ENCODE measurements at regions not wholly inside any gene's neighbourhood (a gene's known extent, or its start where the extent isn't known, plus 50 kb on each side); places are given as distances from the start of the nearest gene placed in this dataset.

DNA sequence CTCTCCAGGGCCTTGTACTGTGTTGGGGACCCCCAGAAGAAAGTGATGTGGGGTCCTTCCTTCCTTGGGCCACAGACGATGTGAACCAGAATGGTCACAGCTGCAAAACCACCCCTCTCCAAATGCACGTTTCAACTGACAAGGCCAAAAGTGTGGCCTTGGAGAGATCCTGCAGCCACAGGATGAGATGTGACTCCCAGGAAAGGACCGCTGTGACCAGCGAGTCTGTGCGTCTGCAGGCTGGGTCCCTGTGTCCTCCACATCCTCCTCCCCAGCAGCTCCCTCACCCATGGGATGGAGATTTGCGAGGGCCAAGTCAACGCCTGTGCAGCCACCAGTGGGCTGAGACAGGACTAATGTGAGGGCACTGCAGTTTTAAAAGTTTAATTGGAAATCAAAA, 247.0 kb downstream of the ERMARD start:
- Histone ChIP-seq H3K4me1 (ENCODE audit: insufficient read depth, insufficient read length) (peaks cover 9% of the 10 kb centered on the region), H3K9me3 (ENCODE audit: insufficient read depth, low read length) (peaks cover 34% of the 10 kb centered on the region; the same call in 1 of the 2 replicates), H3K27me3 (ENCODE audit: insufficient read depth, insufficient read length) (no peaks in the 10 kb centered on the region), H3K9ac (ENCODE audit: insufficient read length, low read depth) (no peak overlapping the region), H3K4me3 (ENCODE audit: insufficient read length, low read depth) (no peak overlapping the region), H3K36me3 (ENCODE audit: insufficient read depth, insufficient read length, low read length) (no peaks in the 10 kb centered on the region)
- TF ChIP-seq YY1 (IDR thresholded peaks at IDR 0.05; ENCODE audit: insufficient read depth, insufficient read length) (no peak), ZNF274 (IDR thresholded peaks at IDR 0.05; ENCODE audit: low read depth, low read length) (no peak), SUZ12 (IDR thresholded peaks at IDR 0.05; ENCODE audit: extremely low read depth, insufficient read depth, insufficient read length) (no peak)
- no peak for DNase-seq (ENCODE audit: low read depth, low spot score)

DNA sequence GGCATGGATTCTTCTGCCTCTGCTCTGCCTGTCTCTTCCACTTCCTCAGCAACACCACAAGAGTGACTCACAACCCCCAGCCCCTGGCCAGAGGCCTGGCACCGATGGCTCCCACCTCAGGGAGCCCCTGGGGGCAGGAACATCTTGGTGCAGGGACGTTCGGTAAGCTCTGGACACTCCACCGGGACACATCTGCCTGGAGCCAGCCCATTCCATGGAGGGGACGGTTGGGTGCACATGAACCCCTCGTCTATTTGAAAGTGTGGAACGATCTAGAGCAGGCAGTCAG, 246.5 kb downstream of the ERMARD start:
- DNase-seq (ENCODE audit: low read depth, low spot score): no peak
- no peaks in the 10 kb centered on the region for H3K27me3 ChIP-seq (ENCODE audit: insufficient read depth, insufficient read length)
- TF ChIP-seq ZNF274 (IDR thresholded peaks at IDR 0.05; ENCODE audit: low read depth, low read length) (no peak), YY1 (IDR thresholded peaks at IDR 0.05; ENCODE audit: insufficient read depth, insufficient read length) (no peak), SUZ12 (IDR thresholded peaks at IDR 0.05; ENCODE audit: extremely low read depth, insufficient read depth, insufficient read length) (no peak)
- peaks cover 29% of the 10 kb centered on the region; the same call in 1 of the 2 replicates for H3K9me3 ChIP-seq (ENCODE audit: insufficient read depth, low read length)
- no peak overlapping the region for H3K4me3 ChIP-seq (ENCODE audit: insufficient read length, low read depth)
- no peak overlapping the region for H3K9ac ChIP-seq (ENCODE audit: insufficient read length, low read depth)
- no peaks in the 10 kb centered on the region for H3K36me3 ChIP-seq (ENCODE audit: insufficient read depth, insufficient read length, low read length)
- peaks cover 9% of the 10 kb centered on the region for H3K4me1 ChIP-seq (ENCODE audit: insufficient read depth, insufficient read length)

DNA sequence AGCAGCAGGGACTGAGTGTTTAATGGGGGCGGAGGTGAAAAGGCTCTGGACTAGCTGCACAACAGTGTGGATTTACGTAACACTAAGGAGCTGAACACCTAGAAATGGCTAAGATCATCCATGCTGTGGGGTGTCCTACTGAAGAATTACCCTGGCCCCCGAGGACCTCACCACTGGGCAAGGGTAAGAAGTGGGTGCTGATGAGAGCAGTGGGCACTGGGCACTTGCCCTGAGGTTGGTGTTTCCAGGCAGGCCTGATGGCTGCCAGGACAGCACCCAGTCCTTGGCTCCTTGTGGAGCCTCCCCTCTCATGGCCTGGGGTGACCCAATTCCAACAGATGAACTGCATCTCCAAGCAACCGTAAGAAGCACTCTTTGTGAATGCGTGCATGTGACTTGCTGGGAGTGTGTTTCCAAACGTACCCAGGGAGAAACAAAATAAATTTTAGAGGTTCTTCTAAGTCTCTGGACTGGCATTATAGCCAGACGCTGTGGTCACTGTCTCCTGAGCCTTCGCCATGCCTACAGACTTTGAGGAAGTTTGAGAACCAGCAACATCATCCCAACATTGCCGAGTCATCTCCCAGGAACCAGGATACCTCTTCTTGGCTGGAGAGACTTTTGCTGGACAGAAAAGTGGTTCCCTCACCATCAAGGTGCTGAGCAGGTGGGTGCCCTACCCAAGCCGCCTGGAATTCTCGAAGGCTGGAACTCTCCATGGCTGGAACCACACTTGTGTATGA, 245.9 kb downstream of the ERMARD start:
- TF ChIP-seq SUZ12 (IDR thresholded peaks at IDR 0.05; ENCODE audit: extremely low read depth, insufficient read depth, insufficient read length): no peak
- no peak for TF ChIP-seq ZNF274 (IDR thresholded peaks at IDR 0.05; ENCODE audit: low read depth, low read length)
- TF ChIP-seq YY1 (IDR thresholded peaks at IDR 0.05; ENCODE audit: insufficient read depth, insufficient read length): no peak
- Histone ChIP-seq H3K27me3 (ENCODE audit: insufficient read depth, insufficient read length) (no peaks in the 10 kb centered on the region), H3K9me3 (ENCODE audit: insufficient read depth, low read length) (peaks cover 23% of the 10 kb centered on the region; the same call in 1 of the 2 replicates), H3K4me3 (ENCODE audit: insufficient read length, low read depth) (no peak overlapping the region), H3K36me3 (ENCODE audit: insufficient read depth, insufficient read length, low read length) (no peaks in the 10 kb centered on the region), H3K9ac (ENCODE audit: insufficient read length, low read depth) (no peak overlapping the region), H3K4me1 (ENCODE audit: insufficient read depth, insufficient read length) (peaks cover 9% of the 10 kb centered on the region)
- DNase-seq (ENCODE audit: low read depth, low spot score): no peak

DNA sequence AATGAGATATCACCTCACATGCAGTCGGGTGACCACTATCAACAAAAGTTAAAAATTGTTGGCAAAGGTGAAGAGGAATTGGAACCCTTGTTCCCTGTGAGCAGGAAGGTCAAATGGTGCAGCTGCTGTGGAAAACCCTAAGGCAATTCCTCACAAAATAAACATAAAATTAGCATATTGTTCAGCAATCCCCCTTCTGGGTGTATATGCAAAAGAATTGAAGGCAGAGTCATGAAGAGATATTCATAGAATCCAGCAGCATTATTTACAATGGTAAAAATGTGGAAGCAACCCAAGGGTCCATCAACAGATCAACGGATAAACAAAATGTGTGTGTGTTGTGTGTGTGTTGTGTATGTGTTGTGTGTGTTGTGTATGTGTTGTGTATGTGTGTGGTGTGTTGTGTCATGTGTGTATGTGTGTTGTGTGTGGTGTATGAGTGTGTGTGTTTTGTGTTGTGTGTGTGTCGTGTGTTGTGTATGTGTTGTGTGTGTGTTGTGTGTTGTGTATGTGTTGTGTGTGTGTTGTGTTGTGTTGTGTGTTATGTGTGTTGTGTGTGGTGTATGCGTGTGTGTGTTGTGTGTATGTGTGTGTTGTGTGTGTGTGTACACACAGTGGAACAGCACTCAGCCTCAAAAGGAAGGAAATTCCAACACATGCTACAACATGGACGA, 245.1 kb downstream of the ERMARD start:
- Histone ChIP-seq H3K36me3 (ENCODE audit: insufficient read depth, insufficient read length, low read length) (no peaks in the 10 kb centered on the region), H3K9ac (ENCODE audit: insufficient read length, low read depth) (no peak overlapping the region), H3K27me3 (ENCODE audit: insufficient read depth, insufficient read length) (no peaks in the 10 kb centered on the region), H3K4me3 (ENCODE audit: insufficient read length, low read depth) (no peak overlapping the region), H3K9me3 (ENCODE audit: insufficient read depth, low read length) (peaks cover 15% of the 10 kb centered on the region; the same call in 1 of the 2 replicates), H3K4me1 (ENCODE audit: insufficient read depth, insufficient read length) (peaks cover 9% of the 10 kb centered on the region)
- no peak for TF ChIP-seq SUZ12 (IDR thresholded peaks at IDR 0.05; ENCODE audit: extremely low read depth, insufficient read depth, insufficient read length)
- TF ChIP-seq ZNF274 (IDR thresholded peaks at IDR 0.05; ENCODE audit: low read depth, low read length): no peak
- TF ChIP-seq YY1 (IDR thresholded peaks at IDR 0.05; ENCODE audit: insufficient read depth, insufficient read length): no peak
- no peak for DNase-seq (ENCODE audit: low read depth, low spot score)

DNA sequence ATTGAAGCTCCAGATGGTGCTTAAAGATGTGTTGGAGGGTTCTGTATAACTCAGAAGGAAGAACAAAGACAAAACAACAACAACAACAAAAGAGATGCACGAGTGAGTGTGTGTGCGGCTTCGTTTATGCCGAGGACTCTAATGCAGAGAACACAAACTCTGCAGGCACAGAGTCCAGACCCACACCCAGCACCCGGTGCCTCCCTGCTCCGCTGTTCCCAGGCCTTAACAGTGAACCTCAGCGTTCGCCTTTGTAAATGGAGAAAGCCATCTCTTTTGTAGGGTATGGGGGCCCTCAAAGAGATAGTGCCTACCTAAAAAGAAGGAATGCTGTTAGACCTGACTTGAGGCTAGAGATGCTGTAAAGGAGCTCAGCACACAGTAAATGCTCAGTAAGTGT, 243.3 kb downstream of the ERMARD start:
- H3K4me1 ChIP-seq (ENCODE audit: insufficient read depth, insufficient read length): peaks cover 9% of the 10 kb centered on the region
- H3K36me3 ChIP-seq (ENCODE audit: insufficient read depth, insufficient read length, low read length): no peaks in the 10 kb centered on the region
- no peak for TF ChIP-seq SUZ12 (IDR thresholded peaks at IDR 0.05; ENCODE audit: extremely low read depth, insufficient read depth, insufficient read length)
- TF ChIP-seq ZNF274 (IDR thresholded peaks at IDR 0.05; ENCODE audit: low read depth, low read length): no peak
- no peak for TF ChIP-seq YY1 (IDR thresholded peaks at IDR 0.05; ENCODE audit: insufficient read depth, insufficient read length)
- no peak overlapping the region for H3K9ac ChIP-seq (ENCODE audit: insufficient read length, low read depth)
- peaks cover 6% of the 10 kb centered on the region; the same call in 1 of the 2 replicates for H3K9me3 ChIP-seq (ENCODE audit: insufficient read depth, low read length)
- no peak overlapping the region for H3K4me3 ChIP-seq (ENCODE audit: insufficient read length, low read depth)
- no peaks in the 10 kb centered on the region for H3K27me3 ChIP-seq (ENCODE audit: insufficient read depth, insufficient read length)
- DNase-seq (ENCODE audit: low read depth, low spot score): no peak

DNA sequence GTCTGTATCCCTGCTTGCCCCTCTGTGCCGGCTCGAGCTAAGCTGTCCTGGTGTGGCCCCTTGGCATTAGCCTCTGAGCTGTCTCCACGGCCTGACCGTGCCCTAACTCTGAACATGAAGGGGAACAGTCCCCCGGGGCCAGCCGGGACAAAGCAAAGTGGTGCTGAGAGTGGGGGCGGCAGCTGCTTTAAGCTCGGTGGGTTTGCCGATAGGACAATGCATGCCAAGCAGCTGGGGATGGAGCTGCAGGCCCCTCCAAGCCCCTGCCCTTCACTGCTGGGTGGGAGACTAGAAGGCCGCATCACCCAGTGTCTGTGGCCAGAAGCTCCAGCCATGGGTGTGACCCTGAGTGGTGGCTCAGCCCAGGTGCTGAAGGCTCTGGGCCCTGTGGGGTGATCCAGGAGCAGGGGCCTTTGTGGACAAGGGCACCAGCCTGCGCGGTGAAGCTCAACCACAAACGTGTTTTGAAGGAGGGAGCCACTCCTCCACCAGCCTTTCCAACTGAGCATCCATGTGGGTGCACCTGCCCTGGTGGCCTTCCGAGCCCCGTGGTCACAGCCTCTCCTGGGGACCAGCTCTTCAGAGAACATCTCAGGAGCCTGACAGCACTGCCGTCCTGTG, 242.5 kb downstream of the ERMARD start:
- peaks cover 6% of the 10 kb centered on the region; the same call in 1 of the 2 replicates for H3K9me3 ChIP-seq (ENCODE audit: insufficient read depth, low read length)
- TF ChIP-seq SUZ12 (IDR thresholded peaks at IDR 0.05; ENCODE audit: extremely low read depth, insufficient read depth, insufficient read length): no peak
- TF ChIP-seq ZNF274 (IDR thresholded peaks at IDR 0.05; ENCODE audit: low read depth, low read length): no peak
- no peak for TF ChIP-seq YY1 (IDR thresholded peaks at IDR 0.05; ENCODE audit: insufficient read depth, insufficient read length)
- H3K36me3 ChIP-seq (ENCODE audit: insufficient read depth, insufficient read length, low read length): no peaks in the 10 kb centered on the region
- H3K4me1 ChIP-seq (ENCODE audit: insufficient read depth, insufficient read length): peaks cover 9% of the 10 kb centered on the region
- H3K9ac ChIP-seq (ENCODE audit: insufficient read length, low read depth): no peak overlapping the region
- H3K27me3 ChIP-seq (ENCODE audit: insufficient read depth, insufficient read length): no peaks in the 10 kb centered on the region
- DNase-seq (ENCODE audit: low read depth, low spot score): no peak
- H3K4me3 ChIP-seq (ENCODE audit: insufficient read length, low read depth): no peak overlapping the region

DNA sequence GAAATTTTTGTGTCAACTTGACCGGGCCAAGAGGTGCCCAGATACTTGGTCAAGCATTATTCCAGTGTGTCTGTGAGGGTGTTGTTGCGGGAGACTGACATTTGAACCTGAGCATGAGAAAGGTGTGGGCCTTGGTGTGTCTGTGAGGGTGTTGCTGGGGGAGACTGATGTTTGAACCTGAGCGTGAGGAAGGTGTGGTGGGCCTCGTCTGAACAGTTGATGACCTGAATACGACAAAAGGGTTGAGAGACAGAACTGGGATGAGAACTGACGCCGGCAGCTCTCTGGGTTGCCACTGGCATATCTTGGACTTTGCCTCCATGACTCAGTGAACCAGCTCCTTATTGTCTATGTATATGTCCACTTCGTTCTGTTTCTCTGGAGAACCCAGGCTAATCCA, 240.5 kb downstream of the ERMARD start:
- no peak for DNase-seq (ENCODE audit: low read depth, low spot score)
- Histone ChIP-seq H3K27me3 (ENCODE audit: insufficient read depth, insufficient read length) (no peaks in the 10 kb centered on the region), H3K9me3 (ENCODE audit: insufficient read depth, low read length) (peaks cover 5% of the 10 kb centered on the region; the same call in 1 of the 2 replicates), H3K4me1 (ENCODE audit: insufficient read depth, insufficient read length) (peaks cover 9% of the 10 kb centered on the region), H3K36me3 (ENCODE audit: insufficient read depth, insufficient read length, low read length) (no peaks in the 10 kb centered on the region), H3K4me3 (ENCODE audit: insufficient read length, low read depth) (no peak overlapping the region), H3K9ac (ENCODE audit: insufficient read length, low read depth) (no peak overlapping the region)
- TF ChIP-seq SUZ12 (IDR thresholded peaks at IDR 0.05; ENCODE audit: extremely low read depth, insufficient read depth, insufficient read length): no peak
- TF ChIP-seq YY1 (IDR thresholded peaks at IDR 0.05; ENCODE audit: insufficient read depth, insufficient read length): no peak
- TF ChIP-seq ZNF274 (IDR thresholded peaks at IDR 0.05; ENCODE audit: low read depth, low read length): no peak

All from NT2/D1 (cell line).